GM12892 (cell line): ENCODE measurements at regions not wholly inside any gene's neighbourhood (a gene's known extent, or its start where the extent isn't known, plus 50 kb on each side); places are given as distances from the start of the nearest gene placed in this dataset.

Experiments
- DNase-seq: peaks from one replicate; pipeline ENCODE4 v3.0.0; 2011; ENCODE audit not compliant: insufficient read length
- FAIRE-seq: peaks from 2 replicates; lab custom pipeline; 2011; peaks lifted over from hg19 to GRCh38; lab: Jason Lieb, UNC
- POLR2A ChIP-seq: IDR thresholded peaks from 2 replicates; pipeline ENCODE4 v1.6.1; 2011; ENCODE audit warnings: low read depth, low read length, control low read depth
- POLR2AphosphoS5 ChIP-seq: IDR thresholded peaks from 2 replicates; pipeline ENCODE4 v1.6.1; 2011; ENCODE audit warnings: low read depth, low read length, control low read depth
- TAF1 ChIP-seq: IDR thresholded peaks from 2 replicates; pipeline ENCODE4 v1.6.1; 2011; ENCODE audit warnings: low read depth, mild to moderate bottlenecking, control low read depth, low read length, borderline replicate concordance

- FAIRE-seq = no peak
- DNase-seq = no peak
- no peak for TF ChIP-seq POLR2A
- no peak for TF ChIP-seq POLR2AphosphoS5
- TF ChIP-seq TAF1 = no peak
Observed at GRCh38 chr6:165988302-165988756, 179.3 kb downstream of the TBXT start.

- TF ChIP-seq POLR2A (no peak), POLR2AphosphoS5 (no peak), TAF1 (no peak)
- DNase-seq = no peak
- FAIRE-seq = no peak
Observed at GRCh38 chr6:165987483-165988301, 180.0 kb downstream of the TBXT start.

GRCh38 chr6:165986914-165987482 lies 180.7 kb downstream of the TBXT start:
- FAIRE-seq (no peak), DNase-seq (no peak)
- TF ChIP-seq POLR2A (no peak), POLR2AphosphoS5 (no peak), TAF1 (no peak)

GRCh38 chr6:165986311-165986913 lies 181.2 kb downstream of the TBXT start:
- TF ChIP-seq TAF1 = no peak
- TF ChIP-seq POLR2A = no peak
- no peak for TF ChIP-seq POLR2AphosphoS5
- FAIRE-seq = no peak
- DNase-seq = no peak

GRCh38 chr6:165985806-165986299 lies 181.8 kb downstream of the TBXT start:
- FAIRE-seq (no peak), DNase-seq (no peak)
- no peak for TF ChIP-seq POLR2AphosphoS5

- no peak for TF ChIP-seq TAF1
- no peak for TF ChIP-seq POLR2A
- TF ChIP-seq POLR2AphosphoS5 = no peak
- no peak for DNase-seq
- no peak for FAIRE-seq
Observed at GRCh38 chr6:165985281-165985805, 182.3 kb downstream of the TBXT start.

GRCh38 chr6:165984729-165985275 lies 182.8 kb downstream of the TBXT start:
- TF ChIP-seq POLR2AphosphoS5 (no peak), TAF1 (no peak), POLR2A (no peak)
- no peak for DNase-seq
- FAIRE-seq = no peak

GRCh38 chr6:165983112-165984072 lies 184.3 kb downstream of the TBXT start:
- FAIRE-seq = no peak
- DNase-seq = no peak
- TF ChIP-seq TAF1 (no peak), POLR2AphosphoS5 (no peak), POLR2A (no peak)

GRCh38 chr6:165978476-165978875 lies 189.2 kb downstream of the TBXT start:
- TF ChIP-seq TAF1 (no peak), POLR2AphosphoS5 (no peak), POLR2A (no peak)
- DNase-seq = no peak
- FAIRE-seq = no peak

- FAIRE-seq (no peak), DNase-seq (no peak)
- no peak for TF ChIP-seq TAF1
- TF ChIP-seq POLR2AphosphoS5 = no peak
- TF ChIP-seq POLR2A = no peak
Observed at GRCh38 chr6:165976684-165977083, 191.0 kb downstream of the TBXT start.

GRCh38 chr6:165974817-165975216 lies 192.8 kb downstream of the TBXT start:
- DNase-seq = no peak
- FAIRE-seq = no peak
- TF ChIP-seq POLR2A (no peak), TAF1 (no peak)
